ENCODE measurements at regions not wholly inside any gene's neighbourhood (a gene's known extent, or its start where the extent isn't known, plus 50 kb on each side); places are given as distances from the start of the nearest gene placed in this dataset.
"Not testable (repeated sequence)": the region's sequence is repeated elsewhere in the genome, so short reads cannot be mapped to it uniquely, and the experiment has no call there.

GRCh38 chr5:90284375-90284774 is 125.2 kb downstream of the CETN3 start:
- DNase-seq: no peak

- no peak for DNase-seq
Measured at GRCh38 chr5:90279091-90279490, 130.5 kb downstream of the CETN3 start.

DNA sequence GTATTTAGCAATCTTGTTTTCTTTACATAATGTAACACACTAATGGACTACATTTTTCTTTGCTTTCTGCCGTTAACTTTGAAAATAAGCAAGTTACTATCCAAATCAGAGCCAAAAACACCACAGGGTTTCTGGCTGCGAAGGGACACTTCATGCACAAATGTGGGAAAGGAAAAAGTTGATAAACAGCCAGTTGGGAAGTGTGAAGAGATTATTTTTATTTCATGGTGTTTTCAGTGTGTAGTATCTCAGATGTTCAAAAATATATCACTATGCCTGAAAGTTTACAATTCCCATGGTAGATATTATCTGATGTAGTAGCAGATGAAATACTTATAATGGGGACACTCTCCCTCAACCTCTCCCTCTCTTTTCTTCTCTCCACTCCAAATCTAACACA is 135.3 kb downstream of the CETN3 start:
- no peak for DNase-seq

- no peak for DNase-seq
Measured at GRCh38 chr5:90267646-90268045, 141.9 kb downstream of the CETN3 start.

DNA sequence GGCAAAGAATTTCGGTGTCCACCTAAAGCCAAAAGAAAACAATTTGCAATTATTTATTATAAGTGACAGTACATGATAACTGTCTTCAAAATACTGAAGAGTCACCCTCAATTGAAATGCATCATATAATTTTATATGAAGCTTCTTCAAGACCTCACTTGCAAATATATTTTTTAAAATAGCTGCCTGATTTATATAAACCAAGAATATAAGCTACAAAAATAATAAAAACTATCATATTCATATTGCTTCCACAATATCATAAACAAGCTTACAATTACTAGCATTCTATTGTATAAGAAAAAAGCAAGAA is 144.1 kb downstream of the CETN3 start:
- DNase-seq: no peak

- peak; percentile 62 for DNase-seq
Measured at GRCh38 chr5:90264689-90265544, 144.6 kb downstream of the CETN3 start.

GRCh38 chr5:90263102-90263820 is 146.3 kb downstream of the CETN3 start:
- no peak for DNase-seq

DNA sequence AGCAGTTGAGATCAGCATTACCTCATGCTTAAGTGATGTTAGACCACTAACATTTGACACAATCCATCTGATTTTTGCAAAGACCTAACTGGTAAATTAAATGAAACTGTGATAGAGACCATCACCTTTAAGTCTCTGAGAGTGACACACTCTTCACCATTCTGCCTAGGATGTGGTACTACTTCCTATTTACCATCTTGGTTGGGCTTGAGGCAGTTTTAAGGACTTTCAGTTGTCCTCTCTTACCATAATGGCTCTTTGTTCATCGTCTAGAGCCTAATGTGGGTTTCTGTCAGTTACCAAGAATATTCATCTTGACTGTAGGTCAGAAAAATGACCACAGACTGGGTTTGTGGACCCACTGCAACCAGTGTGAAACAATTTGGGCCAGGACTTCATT is 158.1 kb downstream of the CETN3 start:
- no peak for DNase-seq

DNA sequence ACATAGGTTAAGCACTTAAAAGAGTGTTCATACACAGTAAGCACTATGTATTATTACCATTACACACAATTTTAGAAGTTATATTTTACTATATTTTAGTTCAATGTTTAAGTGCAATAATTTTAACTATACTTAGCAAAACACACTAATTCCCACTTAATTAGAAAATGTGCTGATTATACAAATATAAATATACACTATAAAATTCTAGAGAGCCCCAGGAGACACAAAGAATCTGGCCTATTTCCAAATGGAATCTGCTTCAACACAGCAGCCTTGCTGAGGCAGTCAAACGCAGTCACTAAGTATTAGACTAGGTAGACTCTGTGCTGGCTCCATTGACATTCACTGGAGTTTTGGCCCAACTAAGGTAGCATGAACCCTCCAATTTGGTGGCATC is 160.9 kb downstream of the CETN3 start:
- no peak for DNase-seq

DNA sequence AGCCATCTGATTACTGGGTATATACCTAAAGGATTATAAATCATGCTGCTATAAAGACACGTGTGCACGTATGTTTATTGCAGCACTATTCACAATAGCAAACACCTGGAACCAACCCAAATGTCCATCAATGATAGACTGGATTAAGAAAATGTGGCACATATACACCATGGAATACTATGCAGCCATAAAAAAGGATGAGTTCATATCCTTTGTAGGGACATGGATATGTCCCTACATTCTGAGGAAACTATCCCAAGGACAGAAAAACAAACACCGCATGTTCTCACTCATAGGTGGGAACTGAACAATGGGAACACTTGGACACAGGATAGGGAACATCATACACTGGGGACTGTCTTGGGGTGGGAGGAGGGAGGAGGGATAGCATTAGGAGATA is 165.7 kb downstream of the CETN3 start:
- not testable (repeated sequence) for DNase-seq

DNA sequence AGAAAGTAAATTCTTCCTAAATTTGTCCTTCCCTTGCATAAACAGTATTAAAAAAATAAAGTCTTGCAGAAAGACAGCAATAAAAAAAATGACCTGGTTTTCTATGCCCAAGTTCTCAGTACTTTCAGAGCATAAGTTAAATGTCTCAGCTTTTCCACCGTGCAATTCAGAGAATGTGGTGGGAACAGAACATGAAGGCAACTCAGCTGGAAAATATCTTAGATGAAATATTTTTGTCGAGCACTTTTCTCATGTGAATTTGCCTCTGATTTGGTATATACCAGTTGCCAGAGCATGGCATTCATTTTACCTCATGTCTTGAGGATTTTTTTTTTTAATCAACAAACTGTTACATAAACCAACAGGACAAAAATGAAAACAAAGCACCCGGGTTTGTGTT is 176.1 kb downstream of the CETN3 start:
- no peak for DNase-seq

DNA sequence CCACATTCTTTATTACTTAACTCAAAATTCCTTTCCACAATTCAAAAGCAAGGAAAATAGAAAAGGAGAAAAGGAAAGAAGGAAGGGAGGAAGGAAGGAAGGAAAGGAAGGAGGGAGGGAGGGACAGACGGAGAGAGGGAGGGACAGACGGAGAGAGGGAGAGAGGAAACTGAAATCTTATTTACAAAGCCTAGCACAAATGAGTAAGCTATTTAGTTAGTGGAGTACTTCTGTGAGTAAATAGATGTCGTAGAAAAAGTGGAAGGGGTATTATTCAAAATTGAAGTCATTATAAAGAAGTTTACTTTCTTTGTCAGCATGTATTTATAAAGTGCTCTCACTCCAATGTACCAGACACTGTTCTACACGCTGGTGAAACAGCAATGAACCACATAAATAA is 177.9 kb downstream of the CETN3 start:
- no peak for DNase-seq

- DNase-seq: no peak
Measured at GRCh38 chr5:90227683-90228082, 181.9 kb downstream of the CETN3 start.

DNA sequence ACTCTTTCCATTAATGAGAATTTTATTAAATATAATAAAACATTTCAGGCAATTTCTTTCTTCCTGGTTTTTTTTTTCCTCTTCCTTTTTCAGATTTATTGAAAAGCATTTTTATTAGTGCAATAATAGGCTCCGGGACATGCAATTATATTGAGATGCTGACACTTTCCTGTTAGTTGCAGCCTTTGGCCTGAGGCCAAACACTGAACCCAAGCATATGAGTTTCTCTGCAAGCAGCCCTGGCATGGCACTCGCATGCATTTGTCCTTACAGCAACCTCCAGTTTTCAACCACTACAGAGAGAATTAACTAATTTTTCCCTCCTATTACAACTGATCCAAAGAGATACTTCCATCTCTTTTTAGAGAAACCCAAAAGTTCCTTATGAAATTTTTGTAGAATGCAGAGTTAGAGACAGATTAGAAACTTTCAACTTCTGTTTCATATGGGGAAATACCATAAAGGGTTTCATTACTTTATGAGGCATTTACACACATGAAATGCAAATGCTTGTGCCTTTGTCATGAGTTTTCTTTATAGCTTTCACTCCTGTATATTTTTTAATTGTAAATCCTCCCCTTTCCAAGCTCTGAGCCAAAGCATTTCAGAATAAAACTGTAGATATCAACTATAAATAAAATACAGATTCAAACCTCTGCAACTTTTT is 183.0 kb downstream of the CETN3 start:
- DNase-seq: no peak

DNA sequence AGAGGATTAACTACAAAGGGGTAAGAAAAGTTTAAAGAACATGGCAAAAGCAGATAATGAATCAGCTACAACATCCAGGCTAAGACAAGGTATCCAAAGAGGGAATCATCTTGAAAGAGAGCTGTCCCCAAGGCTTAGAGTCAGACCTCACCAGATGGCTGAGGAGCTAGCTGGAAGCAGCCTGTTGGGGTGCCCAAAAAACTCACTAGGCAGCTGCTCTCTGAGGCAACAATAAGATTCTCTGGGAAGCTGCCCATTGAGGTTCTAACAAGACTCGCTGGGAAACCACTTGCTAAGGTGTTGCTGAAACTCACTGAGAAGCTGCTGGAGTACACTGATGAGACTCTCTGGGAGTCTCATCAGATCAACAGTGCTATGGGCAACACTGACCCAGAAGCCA is 185.2 kb downstream of the CETN3 start:
- no peak for DNase-seq

DNA sequence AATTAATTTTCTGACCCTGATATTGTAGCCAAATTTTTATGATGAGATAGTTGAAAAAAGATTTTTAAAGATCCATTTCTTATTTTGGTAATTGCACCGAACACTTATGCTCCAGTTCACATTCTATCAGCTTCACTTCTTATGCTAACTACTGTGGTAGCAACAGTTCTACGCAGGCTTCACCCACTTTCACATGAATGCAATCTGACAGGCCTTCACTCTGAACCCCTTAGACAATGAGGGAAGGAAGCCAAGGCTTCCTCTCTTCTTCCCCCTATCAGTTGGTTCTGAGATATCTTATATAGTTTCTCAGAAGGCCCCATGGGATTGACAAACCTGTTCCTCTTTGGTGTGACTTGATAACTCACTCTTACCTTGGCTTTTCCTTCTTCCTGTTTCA is 185.8 kb downstream of the CETN3 start:
- no peak for DNase-seq

DNA sequence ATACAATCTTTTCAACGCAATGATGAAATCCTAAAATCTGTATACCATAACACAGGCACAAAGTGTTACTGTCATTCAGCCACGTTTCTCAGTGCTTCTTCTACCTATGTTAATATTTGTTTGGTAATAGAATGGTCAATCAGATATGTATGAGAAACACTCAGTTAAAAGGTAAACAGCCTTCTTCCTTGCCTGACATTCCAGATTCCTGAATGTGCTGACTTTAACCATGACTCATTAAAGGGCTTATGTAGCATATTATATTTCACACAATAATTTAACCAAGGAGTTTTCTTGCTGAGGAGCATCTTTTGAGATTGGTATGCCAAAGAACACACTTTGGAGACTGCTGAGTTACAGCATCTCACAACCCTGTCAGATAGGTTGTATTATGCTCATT is 187.6 kb downstream of the CETN3 start:
- no peak for DNase-seq

- no peak for DNase-seq
Measured at GRCh38 chr5:90220554-90220953, 189.0 kb downstream of the CETN3 start.

DNA sequence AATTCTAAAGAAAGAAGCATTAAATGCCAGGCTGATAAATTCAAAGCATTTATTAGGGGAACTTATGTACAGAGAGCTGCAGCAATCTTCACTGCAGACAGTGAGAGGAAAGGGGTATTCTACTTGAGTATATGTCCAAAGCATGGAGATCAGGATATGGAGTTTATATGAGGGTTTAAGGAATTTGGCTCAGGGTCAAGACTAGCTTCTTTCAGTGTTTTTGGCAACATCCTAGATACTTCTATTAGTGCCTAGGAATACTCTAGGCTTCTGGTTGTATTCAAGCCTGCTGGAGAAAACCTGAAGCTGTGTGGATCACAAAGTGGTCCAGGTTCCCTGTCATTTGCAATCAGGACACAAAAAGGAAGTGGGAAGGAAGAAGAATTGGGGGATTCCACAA is 194.6 kb downstream of the CETN3 start:
- DNase-seq: no peak

GRCh38 chr5:90208323-90208722 is 201.2 kb downstream of the CETN3 start:
- peak; percentile 52 for DNase-seq

GRCh38 chr5:90201923-90202322 is 207.6 kb downstream of the CETN3 start:
- no peak for DNase-seq

GRCh38 chr5:90193185-90193822 is 216.3 kb downstream of the CETN3 start:
- DNase-seq: no peak

- DNase-seq: no peak
Measured at GRCh38 chr5:90191352-90192045, 218.1 kb downstream of the CETN3 start.
